ENCODE measurements at regions not wholly inside any gene's neighbourhood (a gene's known extent, or its start where the extent isn't known, plus 50 kb on each side); places are given as distances from the start of the nearest gene placed in this dataset.

GRCh38 chr10:84783386-84783785, 455.0 kb downstream of the CCSER2 start:
- Histone ChIP-seq H3K9me3 (no peaks in the 10 kb centered on the region), H3K27me3 (replicated peaks; ENCODE audit: control insufficient read depth, insufficient read depth, low read length) (no peaks in the 10 kb centered on the region; the same call in 1 of the 2 replicates), H3K36me3 (ENCODE audit: control insufficient read depth, insufficient read depth, low read length) (no peaks in the 10 kb centered on the region), H3K4me1 (peaks cover 13% of the 10 kb centered on the region), H3K4me3 (ENCODE audit: low read depth, low read length) (no peak overlapping the region)
- Mint-ChIP-seq H3K27ac (ENCODE audit: unreplicated experiment) (no peak overlapping the region), H3K4me3 (ENCODE audit: unreplicated experiment) (no peak overlapping the region), H3K4me1 (ENCODE audit: low read depth, unreplicated experiment) (peaks cover 11% of the 10 kb centered on the region), H3K9me3 (ENCODE audit: unreplicated experiment) (no peaks in the 10 kb centered on the region), H3K27me3 (ENCODE audit: insufficient read depth, unreplicated experiment) (no peaks in the 10 kb centered on the region), H3K36me3 (ENCODE audit: insufficient read depth, unreplicated experiment) (no peaks in the 10 kb centered on the region)
- peak; percentile 75 to 85 for TF ChIP-seq CTCF (IDR thresholded peaks at IDR 0.05; ENCODE audit: insufficient read depth in 1 of 2, low read depth in 1 of 2, low read length in 1 of 2, severe bottlenecking in 1 of 2, unreplicated experiment in 1 of 2)
- POLR2A ChIA-PET, result no interaction called here
- no TSS peak for BruUV-seq (replicated peaks)
- peak; percentile 45 to 57 for DNase-seq
- CTCF ChIA-PET, result interaction anchor here (0.6 kb wide), 1 partner anchor 244 kb away, joined by 3 read pairs; no protein-coding TSS in a partner anchor
- intact Hi-C loops (cut with micrococcal nuclease; ENCODE audit: unreplicated experiment), result loop anchor here (1.0 kb wide), 2 partner anchors 37 to 170 kb away; no protein-coding TSS in a partner anchor

- intact Hi-C loops (cut with micrococcal nuclease; ENCODE audit: unreplicated experiment), result loop anchor here (1.0 kb wide), 2 partner anchors 36 to 171 kb away; no protein-coding TSS in a partner anchor
These were observed 455.5 kb downstream of the CCSER2 start for GRCh38 chr10:84783909-84784308.

GRCh38 chr10:84784749-84785148, 456.4 kb downstream of the CCSER2 start:
- Mint-ChIP-seq H3K4me1 (ENCODE audit: low read depth, unreplicated experiment) (peaks cover 15% of the 10 kb centered on the region), H3K4me3 (ENCODE audit: unreplicated experiment) (no peak overlapping the region), H3K27me3 (ENCODE audit: insufficient read depth, unreplicated experiment) (no peaks in the 10 kb centered on the region), H3K27ac (ENCODE audit: unreplicated experiment) (no peak overlapping the region), H3K9me3 (ENCODE audit: unreplicated experiment) (no peaks in the 10 kb centered on the region), H3K36me3 (ENCODE audit: insufficient read depth, unreplicated experiment) (no peaks in the 10 kb centered on the region)
- no peak for TF ChIP-seq CTCF (IDR thresholded peaks at IDR 0.05; ENCODE audit: insufficient read depth in 1 of 2, low read depth in 1 of 2, low read length in 1 of 2, severe bottlenecking in 1 of 2, unreplicated experiment in 1 of 2)
- no peak for DNase-seq
- POLR2A ChIA-PET, result no interaction called here
- Histone ChIP-seq H3K4me3 (ENCODE audit: low read depth, low read length) (no peak overlapping the region), H3K9me3 (no peaks in the 10 kb centered on the region), H3K4me1 (peaks cover 15% of the 10 kb centered on the region), H3K27me3 (replicated peaks; ENCODE audit: control insufficient read depth, insufficient read depth, low read length) (no peaks in the 10 kb centered on the region; the same call in 1 of the 2 replicates), H3K36me3 (ENCODE audit: control insufficient read depth, insufficient read depth, low read length) (no peaks in the 10 kb centered on the region)
- intact Hi-C loops (cut with micrococcal nuclease; ENCODE audit: unreplicated experiment), result no loop called here
- no TSS peak for BruUV-seq (replicated peaks)
- CTCF ChIA-PET, result no interaction called here

More at GRCh38 chr10:84783909-84784308, 455.5 kb downstream of the CCSER2 start:
- H3K27me3 Mint-ChIP-seq (ENCODE audit: insufficient read depth, unreplicated experiment), result no peaks in the 10 kb centered on the region
- Histone ChIP-seq H3K4me1 (peaks cover 15% of the 10 kb centered on the region), H3K4me3 (ENCODE audit: low read depth, low read length) (no peak overlapping the region), H3K27me3 (replicated peaks; ENCODE audit: control insufficient read depth, insufficient read depth, low read length) (no peaks in the 10 kb centered on the region; the same call in 1 of the 2 replicates), H3K9me3 (no peaks in the 10 kb centered on the region), H3K36me3 (ENCODE audit: control insufficient read depth, insufficient read depth, low read length) (no peaks in the 10 kb centered on the region)
- ChIA-PET POLR2A (no interaction called here), CTCF (interaction anchor here (0.6 kb wide), 1 partner anchor 245 kb away, joined by 3 read pairs; no protein-coding TSS in a partner anchor)
- DNase-seq, result no peak
- no TSS peak for BruUV-seq (replicated peaks)
- H3K4me1 Mint-ChIP-seq (ENCODE audit: low read depth, unreplicated experiment), result peaks cover 15% of the 10 kb centered on the region
- H3K9me3 Mint-ChIP-seq (ENCODE audit: unreplicated experiment), result no peaks in the 10 kb centered on the region
- H3K36me3 Mint-ChIP-seq (ENCODE audit: insufficient read depth, unreplicated experiment), result no peaks in the 10 kb centered on the region
- H3K4me3 Mint-ChIP-seq (ENCODE audit: unreplicated experiment), result no peak overlapping the region
- H3K27ac Mint-ChIP-seq (ENCODE audit: unreplicated experiment), result no peak overlapping the region
- no peak for TF ChIP-seq CTCF (IDR thresholded peaks at IDR 0.05; ENCODE audit: insufficient read depth in 1 of 2, low read depth in 1 of 2, low read length in 1 of 2, severe bottlenecking in 1 of 2, unreplicated experiment in 1 of 2)

Measured in Caco-2 (cell line).